22Rv1 (cell line): ENCODE measurements at regions not wholly inside any gene's neighbourhood (a gene's known extent, or its start where the extent isn't known, plus 50 kb on each side); places are given as distances from the start of the nearest gene placed in this dataset.
"Not testable (repeated sequence)": the region's sequence is repeated elsewhere in the genome, so short reads cannot be mapped to it uniquely, and the experiment has no call there.

Experiments used
- H3K27ac ChIP-seq: fragments of 450-650 bp; 2 replicates; pipeline ENCODE4 v1.5.1; 2017
- ZFX ChIP-seq: fragments of 450-650 bp; IDR thresholded peaks from 2 replicates; pipeline ENCODE4 v1.6.1; 2017; ENCODE audit warnings: antibody characterized with exemption, borderline replicate concordance
- TF ChIP-seq, protein P1 (sequence below): fragments of 450-650 bp; IDR thresholded peaks from 2 replicates; pipeline ENCODE4 v1.5.1; 2017; ENCODE audit warnings: mild to moderate bottlenecking

GRCh38 chr12:69170293-69170692, 69.1 kb upstream of the CPSF6 start:
- no peak overlapping the region for H3K27ac ChIP-seq
- no peak for TF ChIP-seq ZFX
- TF ChIP-seq, protein P1, sequence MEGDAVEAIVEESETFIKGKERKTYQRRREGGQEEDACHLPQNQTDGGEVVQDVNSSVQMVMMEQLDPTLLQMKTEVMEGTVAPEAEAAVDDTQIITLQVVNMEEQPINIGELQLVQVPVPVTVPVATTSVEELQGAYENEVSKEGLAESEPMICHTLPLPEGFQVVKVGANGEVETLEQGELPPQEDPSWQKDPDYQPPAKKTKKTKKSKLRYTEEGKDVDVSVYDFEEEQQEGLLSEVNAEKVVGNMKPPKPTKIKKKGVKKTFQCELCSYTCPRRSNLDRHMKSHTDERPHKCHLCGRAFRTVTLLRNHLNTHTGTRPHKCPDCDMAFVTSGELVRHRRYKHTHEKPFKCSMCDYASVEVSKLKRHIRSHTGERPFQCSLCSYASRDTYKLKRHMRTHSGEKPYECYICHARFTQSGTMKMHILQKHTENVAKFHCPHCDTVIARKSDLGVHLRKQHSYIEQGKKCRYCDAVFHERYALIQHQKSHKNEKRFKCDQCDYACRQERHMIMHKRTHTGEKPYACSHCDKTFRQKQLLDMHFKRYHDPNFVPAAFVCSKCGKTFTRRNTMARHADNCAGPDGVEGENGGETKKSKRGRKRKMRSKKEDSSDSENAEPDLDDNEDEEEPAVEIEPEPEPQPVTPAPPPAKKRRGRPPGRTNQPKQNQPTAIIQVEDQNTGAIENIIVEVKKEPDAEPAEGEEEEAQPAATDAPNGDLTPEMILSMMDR, result no peak

GRCh38 chr12:69171881-69172280, 67.5 kb upstream of the CPSF6 start:
- TF ChIP-seq ZFX, result no peak
- TF ChIP-seq, protein P1, result no peak
- no peak overlapping the region for H3K27ac ChIP-seq

DNA sequence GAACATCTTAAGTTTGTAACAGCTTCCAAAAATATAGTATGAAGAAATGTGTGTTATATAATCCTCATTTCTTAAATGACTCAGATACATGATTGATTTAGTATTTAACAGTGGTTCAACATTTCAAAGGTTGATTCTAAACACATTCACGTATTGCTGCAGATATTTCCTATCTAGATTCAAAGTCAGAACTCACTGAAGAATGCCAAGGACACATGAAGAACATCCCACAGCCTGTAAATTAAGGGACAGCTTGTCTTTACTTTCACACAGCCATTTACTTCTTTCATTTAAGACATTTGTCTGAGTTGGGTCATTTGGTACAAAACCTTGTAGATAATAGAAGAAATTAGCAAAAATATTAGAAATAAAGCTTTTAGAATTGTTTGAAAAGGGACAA, 66.9 kb upstream of the CPSF6 start:
- TF ChIP-seq, protein P1, result no peak
- no peak for TF ChIP-seq ZFX
- H3K27ac ChIP-seq, result no peak overlapping the region

- no peak for TF ChIP-seq ZFX
- TF ChIP-seq, protein P1, result no peak
- no peak overlapping the region for H3K27ac ChIP-seq
Measured at GRCh38 chr12:69173368-69173767, 66.0 kb upstream of the CPSF6 start.

GRCh38 chr12:69179786-69180185, 59.6 kb upstream of the CPSF6 start:
- H3K27ac ChIP-seq, result no peak overlapping the region
- no peak for TF ChIP-seq ZFX
- TF ChIP-seq, protein P1, result no peak

DNA sequence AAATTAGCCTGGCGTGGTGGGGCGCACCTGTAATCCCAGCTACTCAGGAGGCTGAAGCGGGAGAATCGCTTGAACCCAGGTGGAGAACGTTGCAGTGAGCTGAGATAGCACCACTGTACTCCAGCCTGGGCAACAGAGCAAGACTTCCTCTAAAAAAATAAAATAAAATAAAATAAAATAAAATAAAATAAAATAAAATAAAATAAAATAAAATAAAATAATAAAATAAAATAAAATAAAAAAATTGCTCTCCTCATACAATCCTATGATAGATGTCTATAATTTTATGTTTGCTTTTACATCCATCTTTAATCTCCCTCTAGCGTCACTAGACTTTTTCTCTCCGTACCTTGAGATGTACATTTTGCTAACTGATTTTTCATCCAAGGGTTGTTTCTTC, 51.8 kb upstream of the CPSF6 start:
- not testable (repeated sequence) for H3K27ac ChIP-seq

DNA sequence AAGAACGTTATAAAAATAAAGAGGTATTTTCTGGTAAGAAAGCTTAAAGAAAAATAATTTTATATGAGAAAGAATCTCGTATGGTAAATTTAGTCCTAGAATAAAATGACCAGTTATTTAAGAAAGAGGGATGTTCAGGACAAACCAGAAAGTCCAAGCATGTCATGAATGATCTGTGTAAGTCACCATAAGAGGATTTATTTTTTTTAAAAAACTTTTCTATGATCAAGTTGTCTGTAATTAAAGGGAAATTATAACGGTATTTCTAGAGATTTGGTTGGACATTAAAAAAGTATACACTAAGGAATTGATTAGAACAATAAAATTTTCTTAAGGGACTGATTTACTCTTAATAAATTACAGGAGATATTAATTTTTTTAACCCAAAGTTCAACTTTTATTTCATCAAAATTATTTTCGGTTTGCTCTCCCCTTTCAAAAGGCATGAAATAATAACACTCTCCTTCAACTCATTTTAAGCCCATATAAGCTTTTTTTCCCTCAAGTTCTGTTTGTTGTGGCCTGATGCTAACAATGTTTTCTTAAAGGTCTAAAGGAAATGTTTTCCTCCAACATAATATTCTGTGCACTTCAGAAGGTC, 49.9 kb upstream of the CPSF6 start:
- no peak overlapping the region for H3K27ac ChIP-seq
- TF ChIP-seq, protein P1, result no peak
- no peak for TF ChIP-seq ZFX
